B cell (primary cell): ENCODE measurements at regions not wholly inside any gene's neighbourhood (a gene's known extent, or its start where the extent isn't known, plus 50 kb on each side); places are given as distances from the start of the nearest gene placed in this dataset.

Source experiments
- EZH2 ChIP-seq: IDR thresholded peaks from 2 replicates; pipeline ENCODE4 v1.6.1; 2012; ENCODE audit warnings: borderline replicate concordance, low read depth, mild to moderate bottlenecking, moderate library complexity, low read length; ENCODE audit not compliant: insufficient read depth, poor library complexity, severe bottlenecking
- TF ChIP-seq, protein P1 (sequence below): fragments of 200-600 bp; IDR thresholded peaks from one replicate; pipeline ENCODE4 v1.8.0; 2022; ENCODE audit warnings: antibody characterized with exemption, mild to moderate bottlenecking

DNA sequence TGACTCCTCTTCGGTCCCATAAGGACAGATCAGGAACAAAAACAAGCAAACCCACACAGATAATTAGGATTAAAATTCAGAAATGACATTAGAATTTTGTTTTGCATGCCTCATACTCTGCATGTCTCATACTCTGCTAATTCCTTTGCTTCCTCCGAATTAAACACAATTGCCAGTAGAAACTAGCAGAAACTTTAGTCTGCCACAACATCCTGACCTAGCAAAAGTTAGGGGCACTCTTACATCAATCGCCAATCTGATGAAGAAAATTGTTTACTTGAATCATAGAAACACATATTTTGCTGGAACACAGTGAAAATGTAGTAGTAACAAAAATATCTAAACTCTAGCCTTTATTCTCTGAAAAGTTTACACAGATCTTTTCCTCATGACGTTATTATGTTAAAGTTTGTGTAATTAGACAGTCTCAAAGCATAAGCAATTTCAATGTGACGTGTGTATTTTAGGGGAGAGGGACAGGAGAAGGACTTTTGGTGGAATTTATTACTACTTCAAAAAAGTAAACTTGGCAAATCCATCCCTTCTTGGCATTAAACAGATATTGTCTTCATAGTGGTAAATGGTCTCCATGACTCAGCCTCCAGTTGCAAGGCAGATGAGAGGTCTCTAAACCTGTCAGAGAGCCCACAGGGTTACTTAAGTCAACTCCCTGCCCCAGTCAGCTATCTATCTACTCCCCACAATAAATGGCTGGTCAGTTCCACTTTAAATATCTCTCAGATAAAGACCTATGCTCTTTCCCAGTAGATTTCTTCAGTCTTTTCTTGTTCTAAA, 249.8 kb upstream of the UBASH3B start:
- TF ChIP-seq, protein P1, sequence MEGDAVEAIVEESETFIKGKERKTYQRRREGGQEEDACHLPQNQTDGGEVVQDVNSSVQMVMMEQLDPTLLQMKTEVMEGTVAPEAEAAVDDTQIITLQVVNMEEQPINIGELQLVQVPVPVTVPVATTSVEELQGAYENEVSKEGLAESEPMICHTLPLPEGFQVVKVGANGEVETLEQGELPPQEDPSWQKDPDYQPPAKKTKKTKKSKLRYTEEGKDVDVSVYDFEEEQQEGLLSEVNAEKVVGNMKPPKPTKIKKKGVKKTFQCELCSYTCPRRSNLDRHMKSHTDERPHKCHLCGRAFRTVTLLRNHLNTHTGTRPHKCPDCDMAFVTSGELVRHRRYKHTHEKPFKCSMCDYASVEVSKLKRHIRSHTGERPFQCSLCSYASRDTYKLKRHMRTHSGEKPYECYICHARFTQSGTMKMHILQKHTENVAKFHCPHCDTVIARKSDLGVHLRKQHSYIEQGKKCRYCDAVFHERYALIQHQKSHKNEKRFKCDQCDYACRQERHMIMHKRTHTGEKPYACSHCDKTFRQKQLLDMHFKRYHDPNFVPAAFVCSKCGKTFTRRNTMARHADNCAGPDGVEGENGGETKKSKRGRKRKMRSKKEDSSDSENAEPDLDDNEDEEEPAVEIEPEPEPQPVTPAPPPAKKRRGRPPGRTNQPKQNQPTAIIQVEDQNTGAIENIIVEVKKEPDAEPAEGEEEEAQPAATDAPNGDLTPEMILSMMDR = no peak
- no peak for TF ChIP-seq EZH2
